Endodermal cell (in vitro differentiated cells): ENCODE measurements at regions not wholly inside any gene's neighbourhood (a gene's known extent, or its start where the extent isn't known, plus 50 kb on each side); places are given as distances from the start of the nearest gene placed in this dataset.

Experiments
- DNase-seq: peaks from one replicate; pipeline ENCODE4 v3.0.0-alpha.2; 2017
- H3K27ac ChIP-seq: 2 replicates; pipeline ENCODE4 v1.5.1; 2013; ENCODE audit warnings: mild to moderate bottlenecking, low read depth, low read length, moderate library complexity
- H3K27me3 ChIP-seq: 2 replicates; pipeline ENCODE4 v1.6.1; 2013; ENCODE audit warnings: mild to moderate bottlenecking, low read length, moderate library complexity; ENCODE audit not compliant: insufficient read depth, control insufficient read depth, poor library complexity, severe bottlenecking
- H3K36me3 ChIP-seq: 2 replicates; pipeline ENCODE4 v1.7.0; 2013; ENCODE audit warnings: mild to moderate bottlenecking, low read length, moderate library complexity; ENCODE audit not compliant: control insufficient read depth, insufficient read depth
- H3K4me1 ChIP-seq: one replicate; pipeline ENCODE4 v1.7.0; 2013; ENCODE audit warnings: low read length; ENCODE audit not compliant: control insufficient read depth, insufficient read depth
- H3K4me3 ChIP-seq: 2 replicates; pipeline ENCODE4 v1.5.1; 2013; ENCODE audit warnings: mild to moderate bottlenecking, low read length, moderate library complexity
- H3K9ac ChIP-seq: 2 replicates; pipeline ENCODE4 v1.6.1; 2013; ENCODE audit warnings: mild to moderate bottlenecking, low read length, moderate library complexity; ENCODE audit not compliant: poor library complexity, severe bottlenecking; ENCODE audit errors: extremely low read depth
- H3K9me3 ChIP-seq: 2 replicates; pipeline ENCODE4 v1.6.1; 2013; ENCODE audit warnings: mild to moderate bottlenecking, low read length, moderate library complexity; ENCODE audit not compliant: control insufficient read depth
- H3K27ac Mint-ChIP-seq: 2 replicates; pipeline ENCODE4 v1.8.0; 2020; ENCODE audit warnings: mixed read lengths
- H3K27me3 Mint-ChIP-seq: 2 replicates; pipeline ENCODE4 v1.8.0; 2021; ENCODE audit warnings: mild to moderate bottlenecking, mixed read lengths; ENCODE audit not compliant: insufficient read depth
- H3K36me3 Mint-ChIP-seq: 2 replicates; pipeline ENCODE4 v1.8.0; 2020; ENCODE audit warnings: low read depth, mixed read lengths
- H3K4me1 Mint-ChIP-seq: 2 replicates; pipeline ENCODE4 v1.8.0; 2020; ENCODE audit warnings: mixed read lengths
- H3K4me3 Mint-ChIP-seq: 2 replicates; pipeline ENCODE4 v1.8.0; 2020; ENCODE audit warnings: mild to moderate bottlenecking, moderate library complexity, mixed read lengths
- H3K9me3 Mint-ChIP-seq: 2 replicates; pipeline ENCODE4 v1.8.0; 2020; ENCODE audit warnings: mild to moderate bottlenecking, mixed read lengths
- WGBS, 2 experiments: methylation state at CpG; one replicate each; pipeline versions ENCODE4 v1.1.5 to v1.1.7; 2013; ENCODE audit warnings: missing lambda C conversion rate in 2 of 2, mixed read lengths in 1 of 2; ENCODE audit not compliant: insufficient coverage in 1 of 2, insufficient read length in 1 of 2; 5-methylcytosine and 5-hydroxymethylcytosine counted together
- TF ChIP-seq, protein P1 (sequence below): fragments of 200-600 bp; sonication (generic); conservative IDR thresholded peaks from 2 replicates; pipeline ENCODE4 v1.5.0; 2021; ENCODE audit warnings: antibody characterized with exemption, mild to moderate bottlenecking

DNA sequence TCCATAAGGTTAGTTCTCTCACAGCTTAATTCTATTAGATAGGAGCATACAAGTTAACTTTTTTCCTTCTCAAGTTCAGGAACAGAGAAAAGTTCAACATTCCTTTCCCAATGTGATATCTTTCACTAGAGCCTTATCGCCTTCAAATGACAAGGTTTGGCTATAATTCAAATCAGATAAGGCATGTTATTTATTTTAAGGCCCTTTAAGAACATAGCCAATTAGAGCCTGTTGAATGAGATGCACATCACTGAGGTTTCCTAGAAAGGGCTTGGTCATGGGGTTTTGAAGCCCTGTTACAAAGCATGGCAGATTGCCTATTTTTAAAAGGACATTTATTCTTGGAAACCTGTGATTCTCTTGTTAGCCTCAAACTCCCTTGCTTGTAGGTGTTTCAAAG is 123.4 kb downstream of the BASP1 start:
- peaks cover 24% of the 10 kb centered on the region for H3K9me3 Mint-ChIP-seq
- TF ChIP-seq, protein P1, sequence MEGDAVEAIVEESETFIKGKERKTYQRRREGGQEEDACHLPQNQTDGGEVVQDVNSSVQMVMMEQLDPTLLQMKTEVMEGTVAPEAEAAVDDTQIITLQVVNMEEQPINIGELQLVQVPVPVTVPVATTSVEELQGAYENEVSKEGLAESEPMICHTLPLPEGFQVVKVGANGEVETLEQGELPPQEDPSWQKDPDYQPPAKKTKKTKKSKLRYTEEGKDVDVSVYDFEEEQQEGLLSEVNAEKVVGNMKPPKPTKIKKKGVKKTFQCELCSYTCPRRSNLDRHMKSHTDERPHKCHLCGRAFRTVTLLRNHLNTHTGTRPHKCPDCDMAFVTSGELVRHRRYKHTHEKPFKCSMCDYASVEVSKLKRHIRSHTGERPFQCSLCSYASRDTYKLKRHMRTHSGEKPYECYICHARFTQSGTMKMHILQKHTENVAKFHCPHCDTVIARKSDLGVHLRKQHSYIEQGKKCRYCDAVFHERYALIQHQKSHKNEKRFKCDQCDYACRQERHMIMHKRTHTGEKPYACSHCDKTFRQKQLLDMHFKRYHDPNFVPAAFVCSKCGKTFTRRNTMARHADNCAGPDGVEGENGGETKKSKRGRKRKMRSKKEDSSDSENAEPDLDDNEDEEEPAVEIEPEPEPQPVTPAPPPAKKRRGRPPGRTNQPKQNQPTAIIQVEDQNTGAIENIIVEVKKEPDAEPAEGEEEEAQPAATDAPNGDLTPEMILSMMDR: no peak
- H3K36me3 Mint-ChIP-seq: peaks cover 3% of the 10 kb centered on the region
- DNase-seq: no peak
- H3K27me3 Mint-ChIP-seq: peaks cover 6% of the 10 kb centered on the region
- H3K9ac ChIP-seq: no peak overlapping the region
- peaks cover 29% of the 10 kb centered on the region for H3K9me3 ChIP-seq
- no peak overlapping the region for H3K4me3 Mint-ChIP-seq
- H3K4me1 Mint-ChIP-seq: peaks cover 20% of the 10 kb centered on the region
- 83 to 93% methylated on average over 1 of the region's 1 CpG for WGBS, 2 experiments
- H3K36me3 ChIP-seq: no peaks in the 10 kb centered on the region
- H3K4me3 ChIP-seq: no peak overlapping the region
- no peak overlapping the region for H3K27ac ChIP-seq
- no peaks in the 10 kb centered on the region for H3K27me3 ChIP-seq
- no peak overlapping the region for H3K27ac Mint-ChIP-seq
- H3K4me1 ChIP-seq: no peaks in the 10 kb centered on the region

DNA sequence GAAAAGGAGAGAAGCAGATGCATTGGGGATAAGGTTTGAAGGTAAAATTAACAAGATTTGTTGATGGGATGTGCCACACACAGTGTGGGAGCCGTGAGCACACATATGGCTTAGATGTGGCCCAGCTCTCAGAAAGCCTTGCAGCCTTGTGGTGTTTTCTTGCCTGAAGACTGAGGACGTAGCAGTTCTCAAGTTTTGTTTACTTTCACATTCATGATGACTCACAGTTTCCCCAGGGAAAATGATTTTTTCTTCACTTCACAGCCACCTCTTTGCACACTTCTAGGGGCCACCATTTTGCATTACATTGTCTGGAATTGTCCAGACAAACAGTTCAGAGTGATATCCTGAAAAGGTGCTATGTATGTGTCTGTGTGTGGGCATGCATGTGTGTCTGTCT is 126.2 kb downstream of the BASP1 start:
- Mint-ChIP-seq H3K4me1 (peaks cover 14% of the 10 kb centered on the region), H3K27ac (no peak overlapping the region), H3K36me3 (no peaks in the 10 kb centered on the region), H3K9me3 (peaks cover 2% of the 10 kb centered on the region), H3K4me3 (no peak overlapping the region), H3K27me3 (peaks cover 4% of the 10 kb centered on the region)
- Histone ChIP-seq H3K27ac (no peak overlapping the region), H3K9ac (no peak overlapping the region), H3K4me1 (no peaks in the 10 kb centered on the region), H3K27me3 (no peaks in the 10 kb centered on the region), H3K36me3 (no peaks in the 10 kb centered on the region), H3K9me3 (peaks cover 4% of the 10 kb centered on the region), H3K4me3 (no peak overlapping the region)
- TF ChIP-seq, protein P1: no peak
- 83 to 100% methylated on average over 2 of the region's 2 CpGs for WGBS, 2 experiments
- DNase-seq: no peak

DNA sequence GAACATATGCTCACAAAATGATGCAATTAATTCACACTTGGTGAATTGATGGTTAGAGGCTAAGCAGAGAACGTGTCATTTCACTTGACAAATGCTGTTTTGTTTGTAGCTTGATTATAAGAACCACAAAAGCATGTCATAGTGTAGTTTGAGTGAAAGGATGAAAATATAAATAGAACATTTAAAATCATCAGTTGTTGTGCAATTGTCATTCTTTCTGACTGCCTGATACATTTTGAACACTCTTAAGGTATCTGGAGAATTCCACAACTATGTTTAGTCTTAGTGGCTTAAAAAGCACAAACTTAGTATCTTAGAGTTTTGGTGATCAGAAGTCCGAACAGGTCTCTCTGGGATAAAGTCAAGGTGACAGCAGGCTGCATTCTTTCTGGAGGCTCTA is 129.4 kb downstream of the BASP1 start:
- no peaks in the 10 kb centered on the region for H3K27me3 Mint-ChIP-seq
- H3K27ac ChIP-seq: no peak overlapping the region
- DNase-seq: no peak
- H3K4me1 ChIP-seq: no peaks in the 10 kb centered on the region
- H3K9me3 Mint-ChIP-seq: no peaks in the 10 kb centered on the region
- no peaks in the 10 kb centered on the region for H3K27me3 ChIP-seq
- H3K36me3 ChIP-seq: no peaks in the 10 kb centered on the region
- peaks cover 14% of the 10 kb centered on the region for H3K4me1 Mint-ChIP-seq
- no peaks in the 10 kb centered on the region for H3K36me3 Mint-ChIP-seq
- 75 to 88% methylated on average over 1 to 2 of the region's 2 CpGs for WGBS, 2 experiments
- no peak overlapping the region for H3K27ac Mint-ChIP-seq
- H3K4me3 Mint-ChIP-seq: no peak overlapping the region
- TF ChIP-seq, protein P1: no peak
- no peaks in the 10 kb centered on the region for H3K9me3 ChIP-seq
- H3K9ac ChIP-seq: no peak overlapping the region
- H3K4me3 ChIP-seq: no peak overlapping the region
